ENCODE measurements at regions not wholly inside any gene's neighbourhood (a gene's known extent, or its start where the extent isn't known, plus 50 kb on each side); places are given as distances from the start of the nearest gene placed in this dataset.
"Not testable (repeated sequence)": the region's sequence is repeated elsewhere in the genome, so short reads cannot be mapped to it uniquely, and the experiment has no call there.

GRCh38 chr14:22384167-22384549, 204.9 kb downstream of the DAD1 start:
- no peaks in the 10 kb centered on the region for H3K27me3 Mint-ChIP-seq
- no peak overlapping the region for H3K27ac Mint-ChIP-seq
- H3K4me3 Mint-ChIP-seq, result no peak overlapping the region
- no peaks in the 10 kb centered on the region for H3K9me3 Mint-ChIP-seq
- no peaks in the 10 kb centered on the region for H3K4me1 Mint-ChIP-seq
- DNase-seq (no peak), ATAC-seq (no peak)

GRCh38 chr14:22383515-22384166, 205.4 kb downstream of the DAD1 start:
- H3K4me3 Mint-ChIP-seq, result peak overlapping the region in 1 of 2 donors; percentile 15
- H3K27ac Mint-ChIP-seq, result no peak overlapping the region
- no peaks in the 10 kb centered on the region for H3K4me1 Mint-ChIP-seq
- ATAC-seq (peak; percentile 31), DNase-seq (no peak)
- H3K9me3 Mint-ChIP-seq, result no peaks in the 10 kb centered on the region
- no peaks in the 10 kb centered on the region for H3K27me3 Mint-ChIP-seq

DNA sequence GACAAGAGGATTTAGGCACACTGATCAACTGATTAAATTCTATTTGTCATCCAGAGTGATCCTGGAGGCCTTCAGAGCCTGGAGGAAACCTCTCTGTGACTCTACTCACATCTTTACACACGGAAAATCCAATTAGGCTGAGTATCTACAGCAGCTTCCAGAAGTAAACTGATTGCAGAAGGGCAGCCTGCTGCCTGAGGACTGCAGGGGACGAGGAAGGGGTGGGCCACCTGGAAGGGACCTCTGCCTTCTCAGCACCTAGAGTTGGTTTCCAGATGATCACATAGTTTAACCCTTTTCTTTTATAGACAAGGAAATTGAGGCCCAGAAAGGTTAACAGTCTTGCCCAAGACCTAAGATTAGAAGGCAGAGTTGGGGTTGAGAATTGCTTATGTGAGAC, 206.1 kb downstream of the DAD1 start:
- no peak for ATAC-seq
- no peaks in the 10 kb centered on the region for H3K9me3 Mint-ChIP-seq
- H3K4me3 Mint-ChIP-seq, result no peak overlapping the region
- no peak overlapping the region for H3K27ac Mint-ChIP-seq
- H3K4me1 Mint-ChIP-seq, result no peaks in the 10 kb centered on the region
- DNase-seq, result no peak
- no peaks in the 10 kb centered on the region for H3K27me3 Mint-ChIP-seq

DNA sequence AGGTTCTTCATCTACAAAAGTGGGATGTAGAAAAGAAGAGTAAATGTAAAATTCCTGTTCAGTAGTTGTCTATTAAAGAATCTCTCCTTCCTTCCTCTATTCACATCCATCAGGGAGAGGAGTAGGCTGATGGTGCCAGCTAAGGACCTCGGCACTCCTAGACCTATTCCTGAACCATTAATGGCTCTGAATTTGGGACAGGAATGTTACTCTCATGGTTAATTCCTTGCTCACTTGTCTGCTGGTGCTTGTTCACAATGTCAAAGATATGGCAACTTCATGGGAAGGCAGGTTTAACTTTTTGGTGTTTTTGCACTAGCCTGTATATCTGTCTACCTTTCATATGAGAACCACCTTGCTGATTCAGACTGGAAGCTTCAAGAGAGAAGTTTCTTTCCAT, 206.6 kb downstream of the DAD1 start:
- Mint-ChIP-seq H3K9me3 (no peaks in the 10 kb centered on the region), H3K4me1 (no peaks in the 10 kb centered on the region), H3K4me3 (no peak overlapping the region), H3K27ac (no peak overlapping the region), H3K27me3 (no peaks in the 10 kb centered on the region)
- ATAC-seq, result no peak
- DNase-seq, result no peak

DNA sequence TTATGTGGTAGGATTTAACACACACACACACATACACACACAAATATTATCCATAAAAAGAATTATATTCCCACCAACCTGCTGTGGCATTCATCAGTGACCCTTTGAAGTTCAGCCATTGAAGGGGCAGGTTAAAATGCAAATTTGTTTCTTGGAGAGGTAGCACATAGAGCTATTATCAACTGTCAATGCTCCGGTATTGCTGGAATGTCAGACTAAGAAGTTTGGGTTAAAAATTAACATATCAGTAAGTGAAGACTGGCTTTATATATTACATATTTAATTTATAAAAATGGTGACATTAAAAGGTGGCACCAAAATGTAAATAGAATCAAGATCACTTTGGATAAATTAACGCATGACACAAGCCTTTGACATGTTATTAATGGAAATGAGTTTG, 207.3 kb downstream of the DAD1 start:
- ATAC-seq (no peak), DNase-seq (no peak)
- Mint-ChIP-seq H3K4me3 (no peak overlapping the region), H3K27me3 (no peaks in the 10 kb centered on the region), H3K4me1 (no peaks in the 10 kb centered on the region), H3K9me3 (no peaks in the 10 kb centered on the region), H3K27ac (no peak overlapping the region)

DNA sequence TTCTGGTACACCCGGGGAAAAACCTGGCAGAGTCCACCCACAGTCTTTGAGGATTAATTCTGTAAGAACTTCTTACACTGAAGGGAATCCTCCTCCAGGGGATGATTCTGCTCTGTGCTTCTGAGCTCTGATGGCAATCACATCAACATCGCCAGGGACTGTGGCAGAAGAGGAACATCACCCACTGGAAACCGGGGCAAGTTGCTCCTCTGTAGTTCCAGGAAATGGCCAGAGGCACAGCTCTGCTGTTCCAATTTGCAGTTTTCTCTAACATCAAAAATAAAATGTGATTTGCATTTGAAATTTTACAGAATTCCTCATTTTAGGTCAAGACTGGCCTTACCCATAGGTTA, 207.6 kb downstream of the DAD1 start:
- Mint-ChIP-seq H3K4me1 (no peaks in the 10 kb centered on the region), H3K4me3 (peak overlapping the region in 1 of 2 donors; percentile 12), H3K27me3 (no peaks in the 10 kb centered on the region), H3K9me3 (no peaks in the 10 kb centered on the region), H3K27ac (no peak overlapping the region)
- DNase-seq (no peak), ATAC-seq (no peak)

GRCh38 chr14:22380571-22381407, 208.2 kb downstream of the DAD1 start:
- H3K27ac Mint-ChIP-seq, result no peak overlapping the region
- no peaks in the 10 kb centered on the region for H3K27me3 Mint-ChIP-seq
- H3K4me1 Mint-ChIP-seq, result no peaks in the 10 kb centered on the region
- peak overlapping the region in 1 of 2 donors; percentile 12 for H3K4me3 Mint-ChIP-seq
- no peak for ATAC-seq
- H3K9me3 Mint-ChIP-seq, result no peaks in the 10 kb centered on the region
- DNase-seq, result no peak

GRCh38 chr14:22379727-22380126, 209.3 kb downstream of the DAD1 start:
- H3K27me3 Mint-ChIP-seq, result no peaks in the 10 kb centered on the region
- ATAC-seq (no peak), DNase-seq (no peak)
- no peak overlapping the region for H3K4me3 Mint-ChIP-seq
- H3K4me1 Mint-ChIP-seq, result no peaks in the 10 kb centered on the region
- H3K9me3 Mint-ChIP-seq, result no peaks in the 10 kb centered on the region
- H3K27ac Mint-ChIP-seq, result no peak overlapping the region

DNA sequence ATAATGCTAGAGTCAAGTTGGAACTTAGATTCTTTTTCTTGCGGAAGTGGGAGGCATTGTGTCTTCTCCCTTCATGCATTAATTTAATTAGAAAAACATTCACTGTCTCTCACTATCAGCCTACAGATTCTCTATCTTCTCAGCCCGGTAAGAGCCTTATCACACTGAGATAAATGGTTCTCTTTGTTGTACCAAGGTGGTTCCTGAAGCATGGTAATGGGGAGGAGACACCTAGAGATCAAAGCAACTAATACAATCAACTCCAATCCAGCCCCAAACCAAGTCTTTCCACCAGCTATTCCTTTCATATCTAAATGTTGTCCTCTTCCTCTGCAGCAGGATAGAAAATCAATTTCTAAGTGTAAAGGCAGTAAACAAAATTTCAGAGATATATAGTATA, 210.8 kb downstream of the DAD1 start:
- Mint-ChIP-seq H3K4me3 (no peak overlapping the region), H3K9me3 (no peaks in the 10 kb centered on the region), H3K27me3 (no peaks in the 10 kb centered on the region), H3K4me1 (no peaks in the 10 kb centered on the region), H3K27ac (no peak overlapping the region)
- ATAC-seq (no peak), DNase-seq (no peak)

- no peaks in the 10 kb centered on the region for H3K27me3 Mint-ChIP-seq
- DNase-seq (no peak), ATAC-seq (no peak)
- no peaks in the 10 kb centered on the region for H3K9me3 Mint-ChIP-seq
- H3K27ac Mint-ChIP-seq, result no peak overlapping the region
- no peaks in the 10 kb centered on the region for H3K4me1 Mint-ChIP-seq
- H3K4me3 Mint-ChIP-seq, result no peak overlapping the region
Measured at GRCh38 chr14:22375321-22375930, 213.6 kb downstream of the DAD1 start.

- H3K4me1 Mint-ChIP-seq, result no peaks in the 10 kb centered on the region
- H3K27ac Mint-ChIP-seq, result no peak overlapping the region
- no peaks in the 10 kb centered on the region for H3K27me3 Mint-ChIP-seq
- ATAC-seq, result no peak
- no peak for DNase-seq
- H3K4me3 Mint-ChIP-seq, result no peak overlapping the region
- H3K9me3 Mint-ChIP-seq, result no peaks in the 10 kb centered on the region
Measured at GRCh38 chr14:22370084-22370847, 218.8 kb downstream of the DAD1 start.

- no peak overlapping the region for H3K4me3 Mint-ChIP-seq
- no peaks in the 10 kb centered on the region for H3K27me3 Mint-ChIP-seq
- ATAC-seq (no peak), DNase-seq (no peak)
- H3K4me1 Mint-ChIP-seq, result no peaks in the 10 kb centered on the region
- H3K27ac Mint-ChIP-seq, result no peak overlapping the region
- H3K9me3 Mint-ChIP-seq, result no peaks in the 10 kb centered on the region
Measured at GRCh38 chr14:22358726-22359125, 230.3 kb downstream of the DAD1 start.

DNA sequence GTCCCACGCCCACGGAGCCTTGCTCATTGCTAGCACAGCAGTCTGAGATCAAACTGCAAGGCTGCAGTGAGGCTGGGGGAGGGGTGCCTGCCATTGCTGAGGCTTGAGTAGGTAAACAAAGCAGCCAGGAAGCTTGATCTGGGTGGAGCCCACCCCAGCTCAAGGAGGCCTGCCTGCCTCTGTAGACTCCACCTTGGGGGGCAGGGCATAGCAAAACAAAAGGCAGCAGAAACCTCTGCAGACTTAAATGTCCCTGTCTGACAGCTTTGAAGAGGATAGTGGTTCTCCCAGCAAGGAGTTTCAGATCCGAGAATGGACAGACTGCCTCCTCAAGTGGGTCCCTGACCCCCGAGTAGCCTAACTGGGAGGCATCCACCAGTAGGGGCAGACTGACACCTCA, 239.7 kb downstream of the DAD1 start:
- not testable (repeated sequence) for DNase-seq, H3K27me3 Mint-ChIP-seq, H3K27ac Mint-ChIP-seq, H3K4me3 Mint-ChIP-seq, H3K9me3 Mint-ChIP-seq, H3K4me1 Mint-ChIP-seq, ATAC-seq

DNA sequence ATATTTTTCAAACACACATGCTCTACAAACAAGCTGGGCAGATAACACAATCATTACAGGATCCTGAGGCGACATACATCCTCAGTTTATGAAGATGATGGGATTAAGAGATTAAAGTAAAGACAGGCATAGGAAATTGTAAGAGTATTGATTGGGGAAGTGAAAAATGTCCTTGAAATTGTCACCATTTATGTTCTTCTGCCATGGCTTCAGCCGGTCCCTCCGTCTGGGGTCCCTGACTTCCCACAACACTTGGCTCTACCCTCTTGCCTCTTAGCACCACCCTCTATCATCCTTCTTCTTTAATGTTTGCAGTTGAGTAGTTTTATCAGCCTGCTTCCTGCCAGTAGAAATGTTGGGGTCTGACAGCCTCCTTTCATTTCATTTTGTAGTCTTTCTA, 244.4 kb downstream of the DAD1 start:
- Mint-ChIP-seq H3K4me1 (no peaks in the 10 kb centered on the region), H3K27me3 (no peaks in the 10 kb centered on the region), H3K4me3 (no peak overlapping the region), H3K27ac (no peak overlapping the region), H3K9me3 (no peaks in the 10 kb centered on the region)
- DNase-seq (no peak), ATAC-seq (no peak)

DNA sequence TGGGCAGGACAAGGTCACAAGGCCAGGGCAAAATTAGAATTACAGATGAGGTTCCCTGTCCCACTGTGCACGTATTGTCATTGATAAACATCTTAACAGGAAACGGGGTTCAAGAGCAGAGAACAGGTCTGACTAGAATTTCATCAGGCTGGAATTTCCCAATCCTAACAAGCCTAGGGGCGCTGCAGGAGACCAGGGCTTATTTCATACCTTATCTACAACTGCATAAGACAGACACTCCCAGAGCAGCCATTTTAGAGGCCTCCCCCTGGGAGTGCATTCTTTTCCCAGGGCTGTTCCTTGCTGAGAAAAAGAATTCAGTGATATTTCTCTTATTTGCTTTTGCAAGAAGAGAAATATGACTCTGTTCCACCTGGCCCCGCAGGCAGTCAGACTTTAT, 244.8 kb downstream of the DAD1 start:
- H3K9me3 Mint-ChIP-seq, H3K4me3 Mint-ChIP-seq, DNase-seq, H3K27me3 Mint-ChIP-seq, H3K4me1 Mint-ChIP-seq, ATAC-seq, H3K27ac Mint-ChIP-seq: not testable (repeated sequence)

- no peaks in the 10 kb centered on the region for H3K27me3 Mint-ChIP-seq
- H3K27ac Mint-ChIP-seq, result no peak overlapping the region
- ATAC-seq, result no peak
Measured at GRCh38 chr14:22341049-22341448, 248.0 kb downstream of the DAD1 start.

More at GRCh38 chr14:22341049-22341448, 248.0 kb downstream of the DAD1 start:
- no peaks in the 10 kb centered on the region for H3K9me3 Mint-ChIP-seq
- DNase-seq, result no peak
- no peaks in the 10 kb centered on the region for H3K4me1 Mint-ChIP-seq
- no peak overlapping the region for H3K4me3 Mint-ChIP-seq

Measured in stimulated activated naive CD8-positive, alpha-beta T cell treated with anti-CD3 and anti-CD28 coated beads, Interleukin-15, amount 100 ng/mL, for 72 hours (primary cell).